LNCAP (cell line): ENCODE measurements at regions not wholly inside any gene's neighbourhood (a gene's known extent, or its start where the extent isn't known, plus 50 kb on each side); places are given as distances from the start of the nearest gene placed in this dataset.

Experiments used
- TF ChIP-seq, protein P1 (sequence below): fragments of 450-650 bp; IDR thresholded peaks from 2 replicates; pipeline ENCODE4 v1.5.1; 2017; ENCODE audit warnings: mild to moderate bottlenecking

DNA sequence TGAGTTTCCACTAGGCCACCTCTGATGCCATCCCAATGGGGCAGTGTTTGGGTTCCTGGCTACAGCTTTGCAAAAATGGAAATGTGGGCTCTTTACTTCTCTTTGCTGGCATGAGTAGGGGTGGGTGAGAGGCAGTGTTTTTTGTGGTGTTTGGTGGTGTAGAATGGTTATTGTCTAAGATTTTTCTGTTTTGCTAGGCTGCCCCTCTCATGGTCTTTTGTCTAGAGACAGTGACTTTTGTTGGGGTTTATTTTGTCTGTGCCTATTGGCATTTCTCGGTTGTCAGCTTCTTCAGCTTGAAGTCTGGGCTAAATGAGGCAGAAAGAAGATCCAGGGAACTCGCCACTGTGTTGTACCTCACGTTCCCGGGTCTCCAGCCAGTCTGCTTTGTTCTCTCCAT lies 112.1 kb downstream of the CENPF start:
- TF ChIP-seq, protein P1, sequence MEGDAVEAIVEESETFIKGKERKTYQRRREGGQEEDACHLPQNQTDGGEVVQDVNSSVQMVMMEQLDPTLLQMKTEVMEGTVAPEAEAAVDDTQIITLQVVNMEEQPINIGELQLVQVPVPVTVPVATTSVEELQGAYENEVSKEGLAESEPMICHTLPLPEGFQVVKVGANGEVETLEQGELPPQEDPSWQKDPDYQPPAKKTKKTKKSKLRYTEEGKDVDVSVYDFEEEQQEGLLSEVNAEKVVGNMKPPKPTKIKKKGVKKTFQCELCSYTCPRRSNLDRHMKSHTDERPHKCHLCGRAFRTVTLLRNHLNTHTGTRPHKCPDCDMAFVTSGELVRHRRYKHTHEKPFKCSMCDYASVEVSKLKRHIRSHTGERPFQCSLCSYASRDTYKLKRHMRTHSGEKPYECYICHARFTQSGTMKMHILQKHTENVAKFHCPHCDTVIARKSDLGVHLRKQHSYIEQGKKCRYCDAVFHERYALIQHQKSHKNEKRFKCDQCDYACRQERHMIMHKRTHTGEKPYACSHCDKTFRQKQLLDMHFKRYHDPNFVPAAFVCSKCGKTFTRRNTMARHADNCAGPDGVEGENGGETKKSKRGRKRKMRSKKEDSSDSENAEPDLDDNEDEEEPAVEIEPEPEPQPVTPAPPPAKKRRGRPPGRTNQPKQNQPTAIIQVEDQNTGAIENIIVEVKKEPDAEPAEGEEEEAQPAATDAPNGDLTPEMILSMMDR = no peak

DNA sequence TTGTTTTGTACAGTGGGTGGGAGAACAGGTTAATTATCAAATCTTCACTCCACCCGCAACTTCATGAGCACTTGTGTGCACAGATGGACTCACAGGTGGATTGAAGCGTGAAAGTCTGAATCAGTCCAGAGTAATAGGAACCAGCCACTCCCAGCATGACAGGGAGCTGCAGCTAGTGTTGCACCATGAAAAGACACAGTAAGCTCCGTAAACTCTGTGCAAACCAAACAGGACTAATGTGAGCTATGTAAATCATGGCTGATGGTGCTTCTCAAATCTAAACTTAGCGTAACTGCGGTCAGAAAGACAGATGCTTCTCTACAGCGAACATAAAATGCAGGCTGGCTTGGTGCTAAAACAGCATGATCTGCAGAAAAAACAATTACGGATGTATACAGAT lies 114.4 kb downstream of the CENPF start:
- TF ChIP-seq, protein P1 = no peak

DNA sequence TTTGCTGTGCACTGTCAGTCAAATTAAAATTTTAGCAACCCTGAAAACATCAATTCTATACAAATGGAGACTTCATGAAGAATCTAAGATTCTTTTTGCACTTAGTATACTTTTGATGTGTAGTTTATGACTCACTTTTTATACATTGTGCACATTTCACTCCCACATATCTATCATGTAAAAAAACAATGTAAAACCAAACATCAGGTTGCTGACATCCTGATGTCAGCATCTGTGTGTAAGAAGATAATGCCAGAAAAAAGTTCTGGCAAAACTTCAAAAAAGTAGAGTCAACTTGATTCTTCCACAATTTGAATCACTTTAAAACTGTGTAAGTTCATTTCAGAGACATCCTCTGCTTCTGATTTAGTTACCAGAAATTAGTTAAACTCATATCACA lies 115.7 kb downstream of the CENPF start:
- TF ChIP-seq, protein P1 = no peak

DNA sequence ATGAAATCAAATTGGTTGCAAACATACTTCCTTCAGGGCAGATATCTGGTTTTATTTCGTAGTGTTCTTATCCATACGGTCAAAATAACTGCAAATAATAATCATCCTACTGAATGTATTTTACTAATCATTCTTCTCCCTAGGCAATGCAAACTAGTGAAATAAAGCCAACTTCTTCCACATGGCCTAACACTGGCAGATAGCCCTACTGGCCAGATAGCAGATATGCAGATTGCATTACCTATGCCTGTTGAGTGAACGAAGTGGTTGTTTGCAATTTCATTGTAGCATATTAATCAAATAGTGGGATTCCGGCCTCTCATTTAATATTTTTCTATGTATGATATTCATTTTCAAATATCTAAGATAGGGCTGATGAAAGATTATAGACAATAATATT lies 116.2 kb downstream of the CENPF start:
- TF ChIP-seq, protein P1 = no peak

DNA sequence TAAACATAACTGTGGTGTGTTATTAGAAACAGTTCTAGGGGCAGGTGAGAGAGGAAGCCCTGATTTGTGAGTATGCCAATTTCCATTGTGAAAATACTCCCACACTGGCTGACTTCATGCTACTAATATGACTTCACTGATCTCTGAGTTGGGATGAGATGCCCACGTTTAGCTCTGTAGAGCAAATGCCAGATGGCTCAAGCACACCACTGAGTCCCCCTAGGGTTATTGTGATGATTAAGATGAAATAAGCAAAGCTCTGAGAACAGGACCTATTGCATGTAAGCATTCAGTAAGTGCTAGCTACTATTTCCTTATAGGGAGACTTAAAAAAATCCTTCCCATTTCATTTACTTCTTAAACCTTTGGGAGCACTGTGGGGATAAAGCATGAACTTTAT lies 117.6 kb downstream of the CENPF start:
- TF ChIP-seq, protein P1 = no peak

DNA sequence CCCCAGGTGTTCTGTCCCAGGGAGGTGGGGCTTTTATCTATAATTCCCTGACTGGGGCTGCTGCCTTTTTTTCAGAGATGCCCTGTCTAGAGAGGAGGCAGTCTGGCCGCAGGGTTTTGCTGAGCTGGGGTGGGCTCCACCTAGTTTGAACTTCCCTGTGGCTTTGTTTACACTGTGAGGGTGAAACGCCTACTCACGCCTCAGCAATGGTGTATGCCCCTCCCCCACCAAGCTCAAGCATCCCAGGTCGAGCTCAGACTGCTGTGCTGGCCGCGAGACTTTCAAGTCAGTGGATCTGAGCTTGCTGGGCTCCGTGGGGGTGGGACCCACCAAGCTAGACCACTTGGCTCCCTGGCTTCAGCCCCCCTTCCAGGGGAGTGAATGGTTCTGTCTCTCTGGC lies 124.3 kb downstream of the CENPF start:
- TF ChIP-seq, protein P1 = no peak

DNA sequence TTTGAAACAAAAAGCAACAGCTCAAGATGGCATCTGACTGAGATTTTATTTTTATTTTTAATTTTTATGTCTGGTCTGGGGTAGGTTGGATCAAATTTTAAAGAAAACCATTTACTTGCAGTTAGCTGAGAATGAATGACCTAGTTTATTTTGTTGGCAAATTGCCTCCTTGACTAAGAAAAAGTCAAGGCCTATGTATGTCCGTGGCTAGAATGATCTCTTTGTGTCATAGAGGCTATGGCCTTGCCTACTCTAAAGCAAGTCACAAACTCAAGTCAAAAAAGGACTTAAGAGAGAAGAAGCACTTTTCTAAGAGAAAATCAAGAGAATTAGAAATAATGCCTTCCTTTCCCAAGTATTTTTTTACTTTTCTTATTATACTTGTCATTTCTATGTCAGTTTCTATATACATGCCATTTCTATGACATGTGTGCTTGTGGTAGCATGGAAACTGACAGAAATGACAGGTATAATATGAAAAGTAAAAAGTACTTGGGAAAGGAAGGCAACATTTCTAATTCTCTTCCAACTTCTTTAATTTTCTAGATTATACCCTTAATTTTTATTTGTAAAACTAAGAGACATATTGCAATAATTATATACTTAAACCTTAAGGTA lies 136.7 kb downstream of the CENPF start:
- TF ChIP-seq, protein P1 = no peak

DNA sequence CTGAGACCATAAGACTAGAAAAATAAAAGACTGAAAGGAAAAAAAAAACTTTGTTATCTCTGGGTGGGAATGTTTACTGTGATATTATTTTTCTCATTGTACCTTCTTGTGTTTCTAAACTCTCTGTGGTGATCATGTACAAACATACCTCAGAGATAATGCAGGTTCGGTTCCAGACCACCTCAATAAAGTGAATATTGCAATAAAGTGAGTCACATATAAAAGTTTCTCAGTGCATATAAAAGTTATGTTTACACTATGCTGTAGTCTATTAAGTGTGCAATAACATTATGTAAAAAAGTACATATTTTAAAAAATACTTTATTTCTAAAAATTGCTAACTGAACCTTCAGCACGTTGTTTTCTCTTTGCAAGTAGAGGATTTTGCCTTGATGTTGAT lies 137.5 kb downstream of the CENPF start:
- TF ChIP-seq, protein P1 = no peak
